CD14-positive monocyte (primary cell): ENCODE measurements at regions not wholly inside any gene's neighbourhood (a gene's known extent, or its start where the extent isn't known, plus 50 kb on each side); places are given as distances from the start of the nearest gene placed in this dataset.

Source experiments
- DNase-seq, 3 donors: peaks; one replicate each; pipeline ENCODE4 v3.0.0-alpha.2; 2011 to 2022
- H2AFZ ChIP-seq: 2 replicates; pipeline ENCODE4 v1.6.0; 2012; ENCODE audit warnings: mild to moderate bottlenecking, low read depth, low read length, inconsistent platforms; ENCODE audit not compliant: insufficient read depth, poor library complexity, severe bottlenecking
- H3K27ac ChIP-seq, 2 donors: 1 replicate in 1 of 2; 2 replicates in 1 of 2; pipeline ENCODE4 v1.5.1; 2012 to 2013; ENCODE audit warnings: low read length in 2 of 2, control low read depth in 1 of 2, inconsistent platforms in 1 of 2, low read depth in 1 of 2, mild to moderate bottlenecking in 1 of 2
- H3K27me3 ChIP-seq, 2 donors: one replicate each; pipeline versions ENCODE4 v1.6.0 to v1.6.1; 2011 to 2013; ENCODE audit warnings: low read length in 2 of 2; ENCODE audit not compliant: control insufficient read depth in 2 of 2, insufficient read depth in 2 of 2
- H3K36me3 ChIP-seq, 2 donors: replicated peaks in 1 of 2; 1 replicate in 1 of 2; 2 replicates in 1 of 2; pipeline versions ENCODE4 v1.5.1 to v1.6.1; 2012 to 2013; ENCODE audit warnings: low read length in 2 of 2, control low read depth in 1 of 2, inconsistent platforms in 1 of 2, mild to moderate bottlenecking in 1 of 2; ENCODE audit not compliant: insufficient read depth in 2 of 2, control insufficient read depth in 1 of 2
- H3K4me1 ChIP-seq, 2 donors: 1 replicate in 1 of 2; 2 replicates in 1 of 2; pipeline versions ENCODE4 v1.5.1 to v1.6.1; 2012 to 2013; ENCODE audit warnings: low read length in 2 of 2, control low read depth in 1 of 2, inconsistent platforms in 1 of 2, mild to moderate bottlenecking in 1 of 2, moderate library complexity in 1 of 2; ENCODE audit not compliant: insufficient read depth in 2 of 2, control insufficient read depth in 1 of 2
- H3K4me2 ChIP-seq: replicated peaks from 2 replicates; pipeline ENCODE3; 2012; ENCODE audit warnings: low read length, moderate library complexity, mild to moderate bottlenecking; ENCODE audit not compliant: poor library complexity, severe bottlenecking; ENCODE audit errors: extremely low read depth
- H3K4me3 ChIP-seq, 3 experiments: fragments of 200-600 bp in 1 of 3; sonication (generic) in 1 of 3; replicated peaks in 1 of 3; 1 replicate in 2 of 3; 2 replicates in 1 of 3; pipeline ENCODE4 v1.5.1; 2011 to 2013; ENCODE audit warnings: low read length in 3 of 3, mild to moderate bottlenecking in 3 of 3, control low read depth in 2 of 3, low read depth in 2 of 3, inconsistent platforms in 1 of 3, moderate library complexity in 1 of 3
- H3K79me2 ChIP-seq: 2 replicates; pipeline ENCODE4 v1.6.0; 2012; ENCODE audit warnings: mild to moderate bottlenecking, control low read depth, inconsistent platforms, low read length, moderate library complexity; ENCODE audit not compliant: insufficient read depth
- H3K9ac ChIP-seq: 2 replicates; pipeline ENCODE4 v1.6.0; 2017; ENCODE audit warnings: low read length, mild to moderate bottlenecking; ENCODE audit not compliant: insufficient read depth, poor library complexity, severe bottlenecking
- H3K9me3 ChIP-seq, 2 donors: replicated peaks in 1 of 2; 1 replicate in 1 of 2; 2 replicates in 1 of 2; pipeline versions ENCODE4 v1.5.1 to v1.6.1; 2012 to 2013; ENCODE audit warnings: low read length in 2 of 2, control low read depth in 1 of 2; ENCODE audit not compliant: control insufficient read depth in 1 of 2, insufficient read depth in 1 of 2
- H4K20me1 ChIP-seq: 2 replicates; pipeline ENCODE4 v1.6.0; 2012; ENCODE audit warnings: mild to moderate bottlenecking, low read length, control low read depth, moderate library complexity; ENCODE audit not compliant: insufficient read depth
- H3K27ac Mint-ChIP-seq, 7 donors: one replicate each; pipeline ENCODE4 v1.8.0; 2020; ENCODE audit warnings: mild to moderate bottlenecking in 7 of 7, mixed read lengths in 7 of 7, moderate library complexity in 6 of 7, inconsistent platforms in 2 of 7
- H3K27me3 Mint-ChIP-seq, 3 donors: one replicate each; pipeline ENCODE4 v1.8.0; 2021 to 2022; ENCODE audit warnings: low read depth in 3 of 3, mild to moderate bottlenecking in 3 of 3, mixed read lengths in 3 of 3, moderate library complexity in 3 of 3, inconsistent platforms in 1 of 3
- H3K36me3 Mint-ChIP-seq, 2 donors: one replicate each; pipeline ENCODE4 v1.8.0; 2020; ENCODE audit warnings: mixed read lengths in 2 of 2, inconsistent platforms in 1 of 2, mild to moderate bottlenecking in 1 of 2
- H3K4me1 Mint-ChIP-seq: one replicate; pipeline ENCODE4 v1.8.0; 2020; ENCODE audit warnings: mild to moderate bottlenecking, mixed read lengths
- H3K4me3 Mint-ChIP-seq, 2 donors: one replicate each; pipeline ENCODE4 v1.8.0; 2020; ENCODE audit warnings: mild to moderate bottlenecking in 2 of 2, mixed read lengths in 2 of 2, moderate library complexity in 1 of 2
- H3K9me3 Mint-ChIP-seq, 7 donors: one replicate each; pipeline ENCODE4 v1.8.0; 2020 to 2022; ENCODE audit warnings: mixed read lengths in 7 of 7, mild to moderate bottlenecking in 6 of 7, moderate library complexity in 6 of 7, inconsistent platforms in 2 of 7
- CTCF ChIP-seq: fragments of 200-600 bp; IDR thresholded peaks from one replicate; pipeline ENCODE4 v1.8.0; 2022; ENCODE audit warnings: antibody characterized with exemption, mild to moderate bottlenecking
- WGBS: methylation state at CpG from one replicate; pipeline ENCODE4 v1.1.5; 2013; ENCODE audit warnings: missing lambda C conversion rate; ENCODE audit not compliant: insufficient coverage; 5-methylcytosine and 5-hydroxymethylcytosine counted together
- intact Hi-C, 2 donors: fragments of 100-400 bp; cut with micrococcal nuclease; formaldehyde crosslinking; loops; one replicate each; pipeline versions ENCODE4 v1.15.0 to v1.15.1; 2023

- Mint-ChIP-seq H3K27ac (no peak overlapping the region), H3K36me3 (no peaks in the 10 kb centered on the region), H3K4me1 (no peaks in the 10 kb centered on the region), H3K4me3 (no peak overlapping the region), H3K9me3 (peaks cover 0 to 8% (median 0%) of the 10 kb centered on the region in 7 donors), H3K27me3 (no peaks in the 10 kb centered on the region)
- no peak for DNase-seq
- no peaks in the 10 kb centered on the region for H3K4me1 ChIP-seq
- H2AFZ ChIP-seq, result no peak overlapping the region
- no CpG with 5 or more reads among the region's 2 CpGs for WGBS
- no peaks in the 10 kb centered on the region for H3K9me3 ChIP-seq
- no peak overlapping the region for H3K4me2 ChIP-seq
- H3K4me3 ChIP-seq, result no peak overlapping the region
- intact Hi-C loops, result no loop called here
- no peaks in the 10 kb centered on the region for H3K27me3 ChIP-seq
- H3K79me2 ChIP-seq, result no peaks in the 10 kb centered on the region
- no peak overlapping the region for H3K27ac ChIP-seq
- no peak for TF ChIP-seq CTCF
- no peak overlapping the region for H3K9ac ChIP-seq
- no peaks in the 10 kb centered on the region for H3K36me3 ChIP-seq
- no peaks in the 10 kb centered on the region for H4K20me1 ChIP-seq
Observed at GRCh38 chr10:60522617-60523016, 132.9 kb upstream of the ANK3 start.

- no peak for TF ChIP-seq CTCF
- 7% methylated on average over 3 of the region's 3 CpGs for WGBS
- H3K27me3 ChIP-seq, result no peaks in the 10 kb centered on the region
- no peak overlapping the region for H3K27ac Mint-ChIP-seq
- H3K27me3 Mint-ChIP-seq, result no peaks in the 10 kb centered on the region
- no peaks in the 10 kb centered on the region for H3K9me3 ChIP-seq
- intact Hi-C loops, result no loop called here
- no peak overlapping the region for H3K4me2 ChIP-seq
- no peak overlapping the region for H3K9ac ChIP-seq
- H3K4me1 Mint-ChIP-seq, result no peaks in the 10 kb centered on the region
- no peaks in the 10 kb centered on the region for H3K36me3 Mint-ChIP-seq
- H4K20me1 ChIP-seq, result no peaks in the 10 kb centered on the region
- no peak overlapping the region for H3K27ac ChIP-seq
- no peak overlapping the region for H3K4me3 ChIP-seq
- H3K79me2 ChIP-seq, result no peaks in the 10 kb centered on the region
- H2AFZ ChIP-seq, result no peak overlapping the region
- H3K4me1 ChIP-seq, result no peaks in the 10 kb centered on the region
- H3K9me3 Mint-ChIP-seq, result peaks cover 0 to 8% (median 0%) of the 10 kb centered on the region in 7 donors
- no peak overlapping the region for H3K4me3 Mint-ChIP-seq
- H3K36me3 ChIP-seq, result no peaks in the 10 kb centered on the region
- DNase-seq, result no peak
Observed at GRCh38 chr10:60521974-60522405, 132.3 kb upstream of the ANK3 start.
